HepG2 (cell line): ENCODE measurements at regions not wholly inside any gene's neighbourhood (a gene's known extent, or its start where the extent isn't known, plus 50 kb on each side); places are given as distances from the start of the nearest gene placed in this dataset.

ENCODE experiments used
- ATAC-seq: fragments of 200-7000 bp; cut with Tn5 transposase; 3 replicates; pipeline ENCODE4 v1.9.1; 2020; ENCODE audit warnings: mild to moderate bottlenecking, moderate library complexity
- BruUV-seq: library from RNA; stranded (reverse); fragments of 400-500 nt; replicated peaks from 2 replicates; lab custom pipeline; 2021; lab: Mats Ljungman, UMichigan
- CTCF ChIA-PET: fragments of 300-600 bp; formaldehyde crosslinking; extraction: SDS; loops from one replicate; lab custom pipeline; 2021; ENCODE audit warnings: low total read pairs, inconsistent platforms, low intra/inter-chr PET ratio; lab: Yijun Ruan, JAX
- POLR2A ChIA-PET: fragments of 350-600 bp; sonication (Branson Sonifier 250); formaldehyde crosslinking; loops from one replicate; lab custom pipeline; 2020; ENCODE audit warnings: antibody characterized with exemption, inconsistent platforms; lab: Yijun Ruan, JAX
- DNase-seq: peaks from one replicate; pipeline ENCODE4 v3.0.0-alpha.2; 2015; ENCODE audit warnings: low spot score
- FAIRE-seq: peaks from 3 replicates; lab custom pipeline; 2011; peaks lifted over from hg19 to GRCh38; lab: Jason Lieb, UNC
- H2AFZ ChIP-seq: one replicate; pipeline ENCODE4 v1.6.1; 2011; ENCODE audit warnings: low read length, inconsistent platforms
- H3K27ac ChIP-seq: fragments of 300-600 bp; 3 replicates; pipeline ENCODE4 v1.8.0; 2011; ENCODE audit warnings: mixed run types, mild to moderate bottlenecking, mixed read lengths, low read length, inconsistent platforms; ENCODE audit not compliant: insufficient read depth; ENCODE audit errors: extremely low read length
- H3K27me3 ChIP-seq, 2 experiments: fragments of 200-600 bp in 1 of 2; 2 replicates in 1 of 2; 3 replicates in 1 of 2; pipeline versions ENCODE4 v1.6.0 to v1.8.0; 2011; ENCODE audit warnings: low read length in 2 of 2, mild to moderate bottlenecking in 2 of 2, moderate library complexity in 2 of 2, inconsistent platforms in 1 of 2; ENCODE audit not compliant: insufficient read depth in 2 of 2, control insufficient read depth in 1 of 2
- H3K36me3 ChIP-seq, 2 experiments: fragments of 200-600 bp in 1 of 2; replicated peaks in 1 of 2; 2 replicates in 1 of 2; 3 replicates in 1 of 2; pipeline versions ENCODE4 v1.5.1 to v1.8.0; 2011; ENCODE audit warnings: low read length in 2 of 2, inconsistent platforms in 1 of 2; ENCODE audit not compliant: insufficient read depth in 2 of 2, control insufficient read depth in 1 of 2
- H3K4me1 ChIP-seq: 2 replicates; pipeline ENCODE4 v1.5.1; 2012; ENCODE audit warnings: low read length, inconsistent platforms; ENCODE audit not compliant: insufficient read depth
- H3K4me2 ChIP-seq: 2 replicates; pipeline ENCODE4 v1.6.0; 2011; ENCODE audit warnings: low read depth, low read length, inconsistent platforms
- H3K4me3 ChIP-seq, 3 experiments: fragments of 200-600 bp in 1 of 3; sonication (generic), shearing (Covaris generic) in 1 of 3; replicated peaks in 1 of 3; 2 replicates each; pipeline ENCODE4 v1.5.1; 2011 to 2016; ENCODE audit warnings: low read length in 3 of 3, inconsistent platforms in 2 of 3, low read depth in 2 of 3, mild to moderate bottlenecking in 2 of 3, control low read depth in 1 of 3, mixed read lengths in 1 of 3; ENCODE audit not compliant: insufficient read depth in 1 of 3
- H3K79me2 ChIP-seq: one replicate; pipeline ENCODE4 v1.6.1; 2011; ENCODE audit warnings: low read length, inconsistent platforms; ENCODE audit not compliant: insufficient read depth
- H3K9ac ChIP-seq: 2 replicates; pipeline ENCODE4 v1.6.0; 2011; ENCODE audit warnings: mild to moderate bottlenecking, low read depth, low read length, inconsistent platforms; ENCODE audit not compliant: insufficient read depth
- H3K9me3 ChIP-seq: 2 replicates; pipeline ENCODE4 v1.5.1; 2012; ENCODE audit warnings: mild to moderate bottlenecking, low read length
- H4K20me1 ChIP-seq: 2 replicates; pipeline ENCODE4 v1.6.0; 2011; ENCODE audit warnings: inconsistent platforms, mild to moderate bottlenecking, low read length, moderate library complexity; ENCODE audit not compliant: insufficient read depth
- FOXO4 ChIP-seq: sonication (generic); formaldehyde crosslinking; conservative IDR thresholded peaks from 2 replicates; pipeline ENCODE4 v1.8.1; 2023; ENCODE audit warnings: missing genetic modification reagents
- GPBP1L1 ChIP-seq: sonication (generic); formaldehyde crosslinking; IDR thresholded peaks from 2 replicates; pipeline ENCODE4 v1.5.0; 2020; ENCODE audit warnings: mild to moderate bottlenecking, missing genetic modification reagents
- HNRNPL ChIP-seq: fragments of 200-400 bp; formaldehyde crosslinking; IDR thresholded peaks from 2 replicates; pipeline ENCODE4 v1.6.1; 2017; ENCODE audit warnings: mild to moderate bottlenecking, low read depth, low read length
- POLR2AphosphoS2 ChIP-seq: IDR thresholded peaks from 2 replicates; pipeline ENCODE4 v1.6.1; 2011; ENCODE audit warnings: low read depth, low read length, improper control_type of control experiment
- RARA ChIP-seq: IDR thresholded peaks from 2 replicates; pipeline ENCODE4 v1.6.1; 2016; ENCODE audit warnings: missing genetic modification reagents, missing compliant biosample characterization
- XBP1 ChIP-seq: sonication (generic); formaldehyde crosslinking; IDR thresholded peaks from 2 replicates; pipeline ENCODE4 v1.5.0; 2020; ENCODE audit warnings: missing genetic modification reagents
- ZNF576 ChIP-seq: sonication (generic); formaldehyde crosslinking; IDR thresholded peaks from 2 replicates; pipeline ENCODE4 v1.4.0; 2020; ENCODE audit warnings: mild to moderate bottlenecking, missing genetic modification reagents
- WGBS: methylation state at CpG from one replicate; pipeline ENCODE4 v1.1.6; 2017; ENCODE audit warnings: low lambda C conversion rate; 5-methylcytosine and 5-hydroxymethylcytosine counted together
- in situ Hi-C: cut with HindIII; loops from 2 replicates; pipeline ENCODE4 v1.10.0; 2017; ENCODE audit warnings: low pct_unique_long_range_greater_than_20kb; ENCODE audit not compliant: extremely low pct_ligation_motif_present
- intact Hi-C: fragments of 100-400 bp; cut with micrococcal nuclease; formaldehyde crosslinking; loops from one replicate; pipeline ENCODE4 v1.10.0; 2022; ENCODE audit not compliant: unreplicated experiment

- ATAC-seq (no peak), DNase-seq (no peak), FAIRE-seq (no peak)
- H3K27me3 ChIP-seq, result no peaks in the 10 kb centered on the region
- no peaks in the 10 kb centered on the region for H4K20me1 ChIP-seq
- H3K79me2 ChIP-seq, result no peaks in the 10 kb centered on the region
- no peak overlapping the region for H3K4me3 ChIP-seq
- H3K4me1 ChIP-seq, result no peaks in the 10 kb centered on the region
- TF ChIP-seq GPBP1L1 (CRISPR knock-in tag), result no peak
- no peak for TF ChIP-seq POLR2AphosphoS2
- TF ChIP-seq RARA, result no peak
- no peak for TF ChIP-seq HNRNPL
- TF ChIP-seq XBP1 (CRISPR knock-in tag), result no peak
- TF ChIP-seq ZNF576, result no peak
- no peak for TF ChIP-seq FOXO4 (CRISPR knock-in tag)
- WGBS, result 15% methylated on average over 6 of the region's 6 CpGs
- no peak overlapping the region for H2AFZ ChIP-seq
- no peak overlapping the region for H3K4me2 ChIP-seq
- H3K9ac ChIP-seq, result no peak overlapping the region
- no TSS peak for BruUV-seq
- H3K36me3 ChIP-seq, result no peaks in the 10 kb centered on the region
- ChIA-PET POLR2A (no interaction called here), CTCF (no interaction called here)
- in situ Hi-C loops (no loop called here), intact Hi-C loops (loop anchor here (2.0 kb wide), 1 partner anchor 249 kb away; the partner anchor contains the start of gene STAG2)
- no peak overlapping the region for H3K27ac ChIP-seq
- H3K9me3 ChIP-seq, result no peaks in the 10 kb centered on the region
Measured at GRCh38 chrX:124209792-124210576, 122.5 kb upstream of the TEX13D start.
